ENCODE measurements at regions not wholly inside any gene's neighbourhood (a gene's known extent, or its start where the extent isn't known, plus 50 kb on each side); places are given as distances from the start of the nearest gene placed in this dataset.
A peak's percentile ranks its signal among the peaks of the same experiment; 100 is the strongest.
"Not testable (repeated sequence)": the region's sequence is repeated elsewhere in the genome, so short reads cannot be mapped to it uniquely, and the experiment has no call there.

GRCh38 chr11:47928426-47928825 lies 51.9 kb upstream of the PTPRJ start:
- DNase-seq: peak; percentile 38

DNA sequence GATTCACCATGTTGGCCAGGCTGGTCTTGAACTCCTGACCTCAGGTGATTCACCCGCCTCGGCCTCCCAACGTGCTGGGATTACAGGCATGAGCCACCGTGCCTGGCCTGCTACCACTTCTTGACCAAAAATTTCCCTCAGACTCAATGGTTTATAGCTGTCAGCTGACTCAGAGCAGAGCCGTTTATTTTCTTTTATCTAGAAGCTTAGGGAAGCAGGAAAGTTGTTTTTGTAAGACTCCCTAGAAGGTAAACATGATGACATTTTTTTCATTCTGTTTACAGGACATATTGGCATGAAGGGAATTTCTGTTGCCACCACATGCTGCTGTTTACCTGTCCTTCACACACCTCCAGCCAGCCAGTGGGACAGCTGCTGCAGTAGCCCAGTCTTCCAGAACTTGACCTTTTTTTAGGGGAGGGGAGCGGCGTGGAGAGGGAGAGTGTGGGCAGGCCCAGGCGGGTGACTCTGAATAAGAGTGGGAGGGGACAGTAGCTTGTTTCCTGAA lies 56.1 kb upstream of the PTPRJ start:
- peak; percentile 48 for DNase-seq

GRCh38 chr11:47923667-47924066 lies 56.7 kb upstream of the PTPRJ start:
- peak; percentile 89 for DNase-seq

- DNase-seq: not testable (repeated sequence)
These were observed 59.2 kb upstream of the PTPRJ start for GRCh38 chr11:47921080-47921555.

DNA sequence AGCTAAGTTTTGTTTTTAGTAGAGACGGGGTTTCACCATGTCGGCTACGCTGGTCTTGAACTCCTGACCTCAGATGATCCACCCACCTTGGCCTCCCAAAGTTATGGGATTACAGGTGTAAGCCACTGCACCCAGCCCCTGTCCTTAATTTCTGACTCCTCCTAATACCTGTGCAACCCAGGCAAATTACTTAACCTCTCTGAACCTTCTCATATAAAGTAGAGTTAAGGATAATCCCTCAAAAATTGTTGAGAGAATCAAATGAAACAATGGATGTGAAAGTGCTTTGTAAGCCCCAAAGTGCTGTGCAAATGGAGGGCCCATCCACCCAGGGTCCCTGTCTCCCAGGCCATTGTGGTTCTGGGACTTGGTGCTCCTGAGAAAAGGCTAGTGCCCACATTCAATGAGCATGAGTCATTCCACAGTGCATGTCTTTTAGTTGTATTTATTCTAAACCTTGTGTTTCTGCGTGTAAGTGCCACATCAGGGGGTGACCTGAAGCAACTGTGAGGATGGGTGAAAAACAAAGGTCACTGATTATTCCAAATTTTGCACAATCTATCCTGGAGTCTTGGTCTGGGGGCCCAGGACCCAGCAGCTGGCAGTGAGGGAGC lies 61.4 kb upstream of the PTPRJ start:
- DNase-seq: peak; percentile 42

DNA sequence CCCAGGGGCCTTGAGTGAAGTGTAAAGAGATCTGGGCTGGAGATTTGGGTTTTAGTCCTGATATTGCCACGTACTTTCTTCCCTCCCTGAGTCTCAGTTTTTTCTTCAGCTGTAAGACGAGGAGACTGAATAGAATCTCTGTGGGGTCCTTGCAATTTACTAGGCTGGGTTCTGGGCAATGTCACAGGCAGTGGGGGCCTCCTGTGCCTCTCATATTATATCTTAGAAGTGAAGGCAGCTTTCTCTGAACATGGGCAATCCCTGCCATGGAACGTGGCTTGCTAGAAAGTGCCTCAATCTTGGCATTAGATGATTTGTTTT lies 62.0 kb upstream of the PTPRJ start:
- no peak for DNase-seq

GRCh38 chr11:47917599-47918369 lies 62.6 kb upstream of the PTPRJ start:
- peak; percentile 100 for DNase-seq

DNA sequence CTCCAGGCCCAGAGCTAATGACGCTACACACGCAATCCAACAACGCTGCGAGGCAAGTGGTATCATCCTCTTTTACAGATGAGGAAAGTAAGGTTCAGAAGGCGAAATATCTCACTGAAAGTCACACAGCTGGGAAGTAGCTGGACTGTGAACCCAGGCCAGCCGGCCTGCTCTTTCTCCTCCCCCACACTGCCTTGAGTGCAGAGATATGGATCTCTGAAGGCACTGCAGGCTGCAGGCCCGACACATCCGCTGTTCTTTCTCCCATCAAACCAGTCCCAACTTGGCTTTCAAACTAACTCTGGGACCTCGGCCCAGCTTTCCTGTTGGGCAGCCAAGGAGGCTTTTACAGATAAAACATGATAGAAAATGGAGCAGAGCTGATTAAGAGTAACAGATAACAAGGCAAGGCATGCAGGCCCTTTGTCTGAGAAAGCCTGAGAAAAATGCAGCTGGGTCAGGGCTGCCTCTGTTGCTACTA lies 64.0 kb upstream of the PTPRJ start:
- DNase-seq: no peak

- DNase-seq: no peak
These were observed 64.6 kb upstream of the PTPRJ start for GRCh38 chr11:47915783-47916182.

GRCh38 chr11:47915374-47915773 lies 65.0 kb upstream of the PTPRJ start:
- peak; percentile 85 for DNase-seq

DNA sequence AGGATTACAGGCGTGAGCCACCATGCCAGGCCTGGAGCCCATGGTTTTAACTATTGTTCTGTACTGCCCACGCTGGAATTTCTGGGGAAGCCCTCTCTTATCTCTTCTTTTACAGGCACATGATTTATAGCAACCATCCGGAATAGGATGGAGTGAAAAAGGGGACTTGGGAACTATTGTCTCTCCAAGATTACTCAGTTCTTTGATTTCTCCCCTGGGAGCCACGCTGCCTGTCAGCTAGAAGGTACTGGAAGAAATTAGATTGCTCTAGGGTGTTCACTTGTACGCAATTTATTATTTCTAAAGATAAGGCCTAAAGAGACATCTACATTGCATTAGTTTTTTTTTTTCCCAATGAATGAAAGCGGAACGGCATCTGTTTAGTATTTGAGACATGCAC lies 65.6 kb upstream of the PTPRJ start:
- peak; percentile 87 for DNase-seq

GRCh38 chr11:47913529-47914244 lies 65.5 kb upstream of the NUP160 start:
- peak; percentile 74 for DNase-seq

DNA sequence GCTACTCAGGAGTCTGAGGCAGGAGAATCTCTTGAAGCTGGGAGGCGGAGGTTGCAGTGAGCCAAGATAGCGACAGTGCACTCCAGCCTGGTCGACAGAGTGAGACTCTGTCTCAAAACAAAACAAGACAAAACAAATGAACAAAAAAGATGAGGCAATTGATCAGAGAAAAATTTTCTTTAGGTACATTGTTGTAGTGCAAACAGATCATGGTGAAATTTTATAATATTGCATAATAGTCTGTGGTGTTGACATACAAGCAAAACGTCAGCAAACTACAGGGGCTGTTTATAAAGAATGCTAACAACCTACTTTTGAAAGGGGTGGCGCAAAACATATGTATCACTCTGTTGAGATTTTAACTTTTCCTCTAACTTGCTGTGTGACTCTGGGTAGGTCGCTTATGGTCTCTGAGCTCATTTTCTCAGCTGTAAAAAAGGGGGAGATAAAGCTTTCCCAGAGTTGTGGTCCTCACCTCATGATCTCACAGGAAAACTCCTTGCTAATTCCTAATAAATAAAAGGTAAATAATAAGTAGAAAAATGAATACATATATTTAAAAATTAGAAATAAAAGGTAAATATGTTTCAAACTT lies 64.8 kb upstream of the NUP160 start:
- no peak for DNase-seq

DNA sequence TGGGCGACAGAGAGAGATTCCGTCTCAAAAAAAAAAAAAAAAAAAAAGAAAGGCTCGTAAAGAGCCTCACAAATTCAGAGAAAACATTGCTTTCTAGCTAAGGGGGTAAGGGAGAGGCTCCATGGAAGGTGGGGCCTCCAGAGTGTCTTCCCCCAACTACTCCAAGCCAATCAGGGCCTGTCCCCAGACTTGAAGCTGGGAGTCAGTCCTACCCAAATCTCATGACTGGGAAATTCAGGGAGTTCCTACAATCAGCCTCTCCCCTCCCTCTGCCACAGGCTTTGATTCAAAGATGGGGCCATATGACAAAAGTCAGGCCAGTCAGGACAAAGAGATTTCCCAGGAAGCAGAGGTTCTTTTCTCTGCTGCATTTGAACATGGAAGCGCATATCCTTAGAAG lies 63.0 kb upstream of the NUP160 start:
- DNase-seq: no peak

DNA sequence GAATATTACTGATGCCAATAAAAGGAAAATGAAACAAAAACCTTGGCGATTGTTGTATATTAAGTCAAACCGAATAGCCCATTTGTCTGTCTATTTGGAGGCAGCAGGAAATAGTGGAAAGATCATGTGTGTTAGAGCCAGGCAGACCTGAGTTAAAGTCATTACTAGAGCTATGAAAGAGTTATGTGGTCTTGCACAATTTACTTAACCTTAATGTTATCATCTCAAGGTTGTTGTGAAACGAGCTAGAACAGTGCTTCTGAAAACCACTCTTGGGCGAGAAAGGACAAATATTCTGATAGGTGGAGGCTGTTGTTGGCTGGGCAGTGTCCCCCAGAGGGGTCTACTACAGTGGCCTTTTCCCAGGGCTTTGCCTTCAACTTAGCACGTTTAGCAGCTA lies 60.0 kb upstream of the NUP160 start:
- DNase-seq: no peak

GRCh38 chr11:47907499-47907898 lies 59.3 kb upstream of the NUP160 start:
- no peak for DNase-seq

DNA sequence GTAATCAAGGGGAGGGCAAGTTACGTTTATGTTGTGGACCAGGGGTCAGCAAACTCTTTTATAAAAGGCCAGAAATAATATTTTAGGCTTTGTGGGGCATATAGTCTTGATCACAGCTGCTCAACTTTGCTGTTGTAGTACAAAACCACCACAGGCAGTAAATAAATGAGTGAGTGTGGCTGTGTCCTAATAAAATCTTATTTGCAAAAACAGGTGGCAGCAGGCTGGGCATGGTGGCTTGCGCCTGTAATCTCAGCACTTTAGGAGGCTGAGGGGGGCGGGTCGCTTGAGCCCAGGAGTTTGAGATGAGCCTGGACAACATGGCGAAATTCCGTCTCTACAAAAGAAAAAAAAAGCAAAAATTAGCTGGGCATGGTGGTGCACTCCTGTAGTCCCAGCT lies 57.9 kb upstream of the NUP160 start:
- DNase-seq: no peak

GRCh38 chr11:47905358-47906059 lies 57.4 kb upstream of the NUP160 start:
- DNase-seq: no peak

- DNase-seq: no peak
These were observed 56.7 kb upstream of the NUP160 start for GRCh38 chr11:47904808-47905207.

DNA sequence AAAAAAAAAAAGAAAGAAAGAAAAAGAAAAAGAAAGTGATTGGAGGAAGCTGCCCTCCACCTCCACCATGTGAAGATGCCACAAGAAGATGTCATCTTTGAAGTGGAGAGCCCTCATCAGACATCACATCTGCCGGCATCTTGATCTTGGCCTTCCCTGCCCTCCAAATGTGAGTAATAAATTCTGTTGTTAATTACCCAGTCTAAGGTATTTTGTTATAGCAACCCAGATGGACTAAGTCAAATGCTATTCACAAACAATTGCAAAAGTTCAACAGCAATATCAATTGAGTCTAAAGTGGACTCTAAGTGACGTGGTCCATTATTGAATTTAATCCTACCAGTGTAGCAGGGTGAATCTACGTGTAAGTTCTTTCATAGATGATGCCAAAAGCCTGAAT lies 55.9 kb upstream of the NUP160 start:
- no peak for DNase-seq

GRCh38 chr11:47899801-47900200 lies 51.7 kb upstream of the NUP160 start:
- no peak for DNase-seq

Measured in DMS79 treated with DMSO at 0.1 percent for 48 hours (cell line).